IMR-90 (cell line): ENCODE measurements at regions not wholly inside any gene's neighbourhood (a gene's known extent, or its start where the extent isn't known, plus 50 kb on each side); places are given as distances from the start of the nearest gene placed in this dataset.

Source experiments
- ATAC-seq: fragments of 200-7000 bp; cut with Tn5 transposase; 2 replicates; pipeline ENCODE4 v1.9.1; 2020; ENCODE audit warnings: low read depth, mild to moderate bottlenecking, moderate library complexity
- BruUV-seq: library from RNA; stranded (reverse); fragments of 400-500 nt; replicated peaks from 2 replicates; lab custom pipeline; 2021; lab: Mats Ljungman, UMichigan
- CTCF ChIA-PET: fragments of 300-600 bp; formaldehyde crosslinking; extraction: SDS; loops from one replicate; lab custom pipeline; 2021; ENCODE audit warnings: antibody characterized with exemption; lab: Yijun Ruan, JAX
- POLR2A ChIA-PET: fragments of 300-600 bp; sonication (Branson Sonifier 250); formaldehyde crosslinking; loops from one replicate; lab custom pipeline; 2022; ENCODE audit warnings: antibody characterized with exemption; ENCODE audit not compliant: unreplicated experiment; lab: Charles Lee
- DNase-seq: peaks from one replicate; pipeline ENCODE4 v3.0.0; 2013
- H2AFZ ChIP-seq: replicated peaks from 2 replicates; pipeline ENCODE3; 2013; ENCODE audit warnings: low read length, mild to moderate bottlenecking; ENCODE audit not compliant: poor library complexity
- H2AK5ac ChIP-seq: 2 replicates; pipeline ENCODE4 v1.6.1; 2013; ENCODE audit warnings: low read depth, low read length, inconsistent platforms
- H2AK9ac ChIP-seq: replicated peaks from 2 replicates; pipeline ENCODE3; 2013; ENCODE audit warnings: mild to moderate bottlenecking, low read depth, low read length, moderate library complexity; ENCODE audit not compliant: poor library complexity
- H2BK120ac ChIP-seq: 2 replicates; pipeline ENCODE4 v1.6.1; 2013; ENCODE audit warnings: low read depth, low read length, inconsistent platforms
- H2BK15ac ChIP-seq: 3 replicates; pipeline ENCODE4 v1.6.1; 2013; ENCODE audit warnings: low read depth, low read length, inconsistent platforms
- H2BK20ac ChIP-seq: 2 replicates; pipeline ENCODE4 v1.6.1; 2013; ENCODE audit warnings: low read depth, mild to moderate bottlenecking, inconsistent platforms, low read length, moderate library complexity
- H2BK5ac ChIP-seq: 2 replicates; pipeline ENCODE4 v1.6.1; 2013; ENCODE audit warnings: mild to moderate bottlenecking, low read depth, low read length, inconsistent platforms; ENCODE audit not compliant: poor library complexity, severe bottlenecking
- H3K14ac ChIP-seq: replicated peaks from 2 replicates; pipeline ENCODE4 v1.6.1; 2013; ENCODE audit warnings: low read depth, low read length, inconsistent platforms
- H3K18ac ChIP-seq: 2 replicates; pipeline ENCODE4 v1.6.1; 2013; ENCODE audit warnings: low read depth, low read length, control low read depth
- H3K23ac ChIP-seq: 2 replicates; pipeline ENCODE4 v1.6.1; 2013; ENCODE audit warnings: low read depth, low read length, inconsistent platforms
- H3K27ac ChIP-seq: 2 replicates; pipeline ENCODE4 v1.5.1; 2013; ENCODE audit warnings: mild to moderate bottlenecking, control low read depth, low read length; ENCODE audit not compliant: insufficient read depth
- H3K27me3 ChIP-seq: 2 replicates; pipeline ENCODE4 v1.6.1; 2013; ENCODE audit warnings: low read length; ENCODE audit not compliant: control insufficient read depth, insufficient read depth
- H3K36me3 ChIP-seq: 2 replicates; pipeline ENCODE4 v1.6.1; 2013; ENCODE audit warnings: low read length, mixed read lengths; ENCODE audit not compliant: control insufficient read depth, insufficient read depth
- H3K4ac ChIP-seq: 2 replicates; pipeline ENCODE4 v1.6.1; 2013; ENCODE audit warnings: low read depth, low read length, inconsistent platforms
- H3K4me1 ChIP-seq: 2 replicates; pipeline ENCODE4 v1.6.1; 2013; ENCODE audit warnings: low read length, mixed read lengths; ENCODE audit not compliant: control insufficient read depth, insufficient read depth
- H3K4me2 ChIP-seq: 2 replicates; pipeline ENCODE4 v1.6.1; 2013; ENCODE audit warnings: low read depth, mild to moderate bottlenecking, control low read depth, low read length, moderate library complexity
- H3K4me3 ChIP-seq: 2 replicates; pipeline ENCODE4 v1.5.1; 2013; ENCODE audit warnings: low read depth, mild to moderate bottlenecking, control low read depth, low read length, moderate library complexity; ENCODE audit not compliant: insufficient read depth
- H3K56ac ChIP-seq: 2 replicates; pipeline ENCODE4 v1.6.1; 2013; ENCODE audit warnings: low read length, inconsistent platforms; ENCODE audit not compliant: insufficient read depth; ENCODE audit errors: extremely low read depth
- H3K79me1 ChIP-seq, 2 experiments: 2 replicates each; pipeline ENCODE4 v1.6.1; 2013; ENCODE audit warnings: low read length in 2 of 2, inconsistent platforms in 1 of 2, low read depth in 1 of 2
- H3K9ac ChIP-seq: 2 replicates; pipeline ENCODE4 v1.6.1; 2013; ENCODE audit warnings: low read depth, low read length, control low read depth
- H3K9me1 ChIP-seq: 2 replicates; pipeline ENCODE4 v1.6.1; 2013; ENCODE audit warnings: low read length, inconsistent platforms; ENCODE audit not compliant: insufficient read depth
- H3K9me3 ChIP-seq: 2 replicates; pipeline ENCODE4 v1.6.1; 2013; ENCODE audit warnings: low read length; ENCODE audit not compliant: control insufficient read depth, insufficient read depth
- H4K20me1 ChIP-seq: 2 replicates; pipeline ENCODE4 v1.6.1; 2013; ENCODE audit warnings: low read length, inconsistent platforms; ENCODE audit not compliant: insufficient read depth
- H4K5ac ChIP-seq: 2 replicates; pipeline ENCODE4 v1.6.1; 2013; ENCODE audit warnings: mild to moderate bottlenecking, low read depth, low read length, control low read depth
- H4K8ac ChIP-seq, 2 experiments: 2 replicates each; pipeline ENCODE4 v1.6.1; 2013; ENCODE audit warnings: low read depth in 2 of 2, low read length in 2 of 2, control low read depth in 1 of 2, inconsistent platforms in 1 of 2
- H4K91ac ChIP-seq: 2 replicates; pipeline ENCODE4 v1.6.1; 2013; ENCODE audit warnings: low read depth, low read length, inconsistent platforms; ENCODE audit not compliant: insufficient read depth
- MAFK ChIP-seq: IDR thresholded peaks from 2 replicates; pipeline ENCODE4 v1.6.1; 2012; ENCODE audit warnings: low read depth, low read length, improper control_type of control experiment
- MAZ ChIP-seq: IDR thresholded peaks from 2 replicates; pipeline ENCODE4 v1.6.1; 2012; ENCODE audit warnings: low read depth, mild to moderate bottlenecking, low read length, improper control_type of control experiment, moderate library complexity, borderline replicate concordance
- WGBS, 2 experiments: methylation state at CpG; one replicate each; pipeline versions ENCODE4 v1.1.5 to v1.1.7; 2013; ENCODE audit warnings: missing lambda C conversion rate in 2 of 2; ENCODE audit not compliant: insufficient read length in 1 of 2; ENCODE audit errors: extremely low coverage in 2 of 2; 5-methylcytosine and 5-hydroxymethylcytosine counted together
- dilution Hi-C: fragments of 300-500 bp; cut with HindIII; formaldehyde crosslinking; loops from one replicate; pipeline ENCODE4 v1.14.3; 2018; ENCODE audit warnings: low sequenced_read_pairs; ENCODE audit not compliant: unreplicated experiment
- in situ Hi-C: fragments of 300-500 bp; cut with MboI; formaldehyde crosslinking; loops from 3 replicates; pipeline ENCODE4 v1.14.3; 2019; ENCODE audit warnings: low sequenced_read_pairs, inconsistent platforms, mixed read lengths
- intact Hi-C: fragments of 100-400 bp; cut with micrococcal nuclease; formaldehyde crosslinking; loops from 2 replicates; pipeline ENCODE4 v1.10.0; 2022

GRCh38 chr2:147110962-147111361 lies 733.9 kb upstream of the ACVR2A start:
- Histone ChIP-seq H3K9me1 (no peaks in the 10 kb centered on the region), H3K79me1 (no peaks in the 10 kb centered on the region), H4K91ac (no peak overlapping the region), H4K20me1 (no peaks in the 10 kb centered on the region), H3K9me3 (no peaks in the 10 kb centered on the region), H3K4me3 (no peak overlapping the region), H2AFZ (no peak overlapping the region), H2BK5ac (no peak overlapping the region), H3K27ac (no peak overlapping the region), H2BK15ac (no peak overlapping the region), H3K23ac (no peak overlapping the region), H2BK20ac (no peak overlapping the region), H4K5ac (no peak overlapping the region), H2AK5ac (no peak overlapping the region), H3K14ac (no peak overlapping the region), H3K27me3 (no peaks in the 10 kb centered on the region), H3K18ac (no peak overlapping the region), H3K56ac (no peak overlapping the region), H3K4ac (no peak overlapping the region), H2AK9ac (no peak overlapping the region), H3K4me1 (no peaks in the 10 kb centered on the region), H3K9ac (no peak overlapping the region), H3K4me2 (no peak overlapping the region), H3K36me3 (no peaks in the 10 kb centered on the region), H2BK120ac (no peak overlapping the region), H4K8ac (no peak overlapping the region)
- no peak for ATAC-seq
- BruUV-seq: no TSS peak
- CTCF ChIA-PET: no interaction called here
- intact Hi-C loops (no loop called here), dilution Hi-C loops (no loop called here), in situ Hi-C loops (no loop called here)
- POLR2A ChIA-PET: no interaction called here
- DNase-seq: no peak
- TF ChIP-seq MAZ (no peak), MAFK (0 out of 2 replicates have a peak, but pooled peaks have one; percentile 1)
- no CpG with 5 or more reads among the region's 4 CpGs for WGBS, 2 experiments
